CD14-positive monocyte (primary cell): ENCODE measurements at regions not wholly inside any gene's neighbourhood (a gene's known extent, or its start where the extent isn't known, plus 50 kb on each side); places are given as distances from the start of the nearest gene placed in this dataset.

Experiments used
- DNase-seq, 3 donors: peaks; one replicate each; pipeline ENCODE4 v3.0.0-alpha.2; 2011 to 2022
- H2AFZ ChIP-seq: 2 replicates; pipeline ENCODE4 v1.6.0; 2012; ENCODE audit warnings: mild to moderate bottlenecking, low read depth, low read length, inconsistent platforms; ENCODE audit not compliant: insufficient read depth, poor library complexity, severe bottlenecking
- H3K27ac ChIP-seq, 2 donors: 1 replicate in 1 of 2; 2 replicates in 1 of 2; pipeline ENCODE4 v1.5.1; 2012 to 2013; ENCODE audit warnings: low read length in 2 of 2, control low read depth in 1 of 2, inconsistent platforms in 1 of 2, low read depth in 1 of 2, mild to moderate bottlenecking in 1 of 2
- H3K27me3 ChIP-seq, 2 donors: one replicate each; pipeline versions ENCODE4 v1.6.0 to v1.6.1; 2011 to 2013; ENCODE audit warnings: low read length in 2 of 2; ENCODE audit not compliant: control insufficient read depth in 2 of 2, insufficient read depth in 2 of 2
- H3K36me3 ChIP-seq, 2 donors: replicated peaks in 1 of 2; 1 replicate in 1 of 2; 2 replicates in 1 of 2; pipeline versions ENCODE4 v1.5.1 to v1.6.1; 2012 to 2013; ENCODE audit warnings: low read length in 2 of 2, control low read depth in 1 of 2, inconsistent platforms in 1 of 2, mild to moderate bottlenecking in 1 of 2; ENCODE audit not compliant: insufficient read depth in 2 of 2, control insufficient read depth in 1 of 2
- H3K4me1 ChIP-seq, 2 donors: 1 replicate in 1 of 2; 2 replicates in 1 of 2; pipeline versions ENCODE4 v1.5.1 to v1.6.1; 2012 to 2013; ENCODE audit warnings: low read length in 2 of 2, control low read depth in 1 of 2, inconsistent platforms in 1 of 2, mild to moderate bottlenecking in 1 of 2, moderate library complexity in 1 of 2; ENCODE audit not compliant: insufficient read depth in 2 of 2, control insufficient read depth in 1 of 2
- H3K4me2 ChIP-seq: replicated peaks from 2 replicates; pipeline ENCODE3; 2012; ENCODE audit warnings: low read length, moderate library complexity, mild to moderate bottlenecking; ENCODE audit not compliant: poor library complexity, severe bottlenecking; ENCODE audit errors: extremely low read depth
- H3K4me3 ChIP-seq, 3 experiments: fragments of 200-600 bp in 1 of 3; sonication (generic) in 1 of 3; replicated peaks in 1 of 3; 1 replicate in 2 of 3; 2 replicates in 1 of 3; pipeline ENCODE4 v1.5.1; 2011 to 2013; ENCODE audit warnings: low read length in 3 of 3, mild to moderate bottlenecking in 3 of 3, control low read depth in 2 of 3, low read depth in 2 of 3, inconsistent platforms in 1 of 3, moderate library complexity in 1 of 3
- H3K79me2 ChIP-seq: 2 replicates; pipeline ENCODE4 v1.6.0; 2012; ENCODE audit warnings: mild to moderate bottlenecking, control low read depth, inconsistent platforms, low read length, moderate library complexity; ENCODE audit not compliant: insufficient read depth
- H3K9ac ChIP-seq: 2 replicates; pipeline ENCODE4 v1.6.0; 2017; ENCODE audit warnings: low read length, mild to moderate bottlenecking; ENCODE audit not compliant: insufficient read depth, poor library complexity, severe bottlenecking
- H3K9me3 ChIP-seq, 2 donors: replicated peaks in 1 of 2; 1 replicate in 1 of 2; 2 replicates in 1 of 2; pipeline versions ENCODE4 v1.5.1 to v1.6.1; 2012 to 2013; ENCODE audit warnings: low read length in 2 of 2, control low read depth in 1 of 2; ENCODE audit not compliant: control insufficient read depth in 1 of 2, insufficient read depth in 1 of 2
- H4K20me1 ChIP-seq: 2 replicates; pipeline ENCODE4 v1.6.0; 2012; ENCODE audit warnings: mild to moderate bottlenecking, low read length, control low read depth, moderate library complexity; ENCODE audit not compliant: insufficient read depth
- H3K27ac Mint-ChIP-seq, 7 donors: one replicate each; pipeline ENCODE4 v1.8.0; 2020; ENCODE audit warnings: mild to moderate bottlenecking in 7 of 7, mixed read lengths in 7 of 7, moderate library complexity in 6 of 7, inconsistent platforms in 2 of 7
- H3K27me3 Mint-ChIP-seq, 3 donors: one replicate each; pipeline ENCODE4 v1.8.0; 2021 to 2022; ENCODE audit warnings: low read depth in 3 of 3, mild to moderate bottlenecking in 3 of 3, mixed read lengths in 3 of 3, moderate library complexity in 3 of 3, inconsistent platforms in 1 of 3
- H3K36me3 Mint-ChIP-seq, 2 donors: one replicate each; pipeline ENCODE4 v1.8.0; 2020; ENCODE audit warnings: mixed read lengths in 2 of 2, inconsistent platforms in 1 of 2, mild to moderate bottlenecking in 1 of 2
- H3K4me1 Mint-ChIP-seq: one replicate; pipeline ENCODE4 v1.8.0; 2020; ENCODE audit warnings: mild to moderate bottlenecking, mixed read lengths
- H3K4me3 Mint-ChIP-seq, 2 donors: one replicate each; pipeline ENCODE4 v1.8.0; 2020; ENCODE audit warnings: mild to moderate bottlenecking in 2 of 2, mixed read lengths in 2 of 2, moderate library complexity in 1 of 2
- H3K9me3 Mint-ChIP-seq, 7 donors: one replicate each; pipeline ENCODE4 v1.8.0; 2020 to 2022; ENCODE audit warnings: mixed read lengths in 7 of 7, mild to moderate bottlenecking in 6 of 7, moderate library complexity in 6 of 7, inconsistent platforms in 2 of 7
- CTCF ChIP-seq: fragments of 200-600 bp; IDR thresholded peaks from one replicate; pipeline ENCODE4 v1.8.0; 2022; ENCODE audit warnings: antibody characterized with exemption, mild to moderate bottlenecking
- WGBS: methylation state at CpG from one replicate; pipeline ENCODE4 v1.1.5; 2013; ENCODE audit warnings: missing lambda C conversion rate; ENCODE audit not compliant: insufficient coverage; 5-methylcytosine and 5-hydroxymethylcytosine counted together
- intact Hi-C, 2 donors: fragments of 100-400 bp; cut with micrococcal nuclease; formaldehyde crosslinking; loops; one replicate each; pipeline versions ENCODE4 v1.15.0 to v1.15.1; 2023

GRCh38 chr22:48254311-48254873 is 1491.9 kb downstream of the TBC1D22A start:
- Histone ChIP-seq H3K27me3 (no peaks in the 10 kb centered on the region), H3K79me2 (no peaks in the 10 kb centered on the region), H3K4me2 (no peak overlapping the region), H3K4me1 (no peaks in the 10 kb centered on the region), H3K4me3 (no peak overlapping the region), H4K20me1 (no peaks in the 10 kb centered on the region), H2AFZ (no peak overlapping the region), H3K9ac (no peak overlapping the region), H3K9me3 (no peaks in the 10 kb centered on the region), H3K36me3 (no peaks in the 10 kb centered on the region), H3K27ac (no peak overlapping the region)
- Mint-ChIP-seq H3K27ac (peak overlapping the region in 1 of 7 donors; percentile 38), H3K36me3 (no peaks in the 10 kb centered on the region), H3K9me3 (peaks cover 0 to 3% (median 0%) of the 10 kb centered on the region in 7 donors), H3K4me3 (no peak overlapping the region), H3K4me1 (peaks cover 4% of the 10 kb centered on the region), H3K27me3 (peaks cover 6 to 17% (median 9%) of the 10 kb centered on the region in 3 donors)
- no peak for TF ChIP-seq CTCF
- WGBS: 6% methylated on average over 3 of the region's 13 CpGs
- no peak for DNase-seq
- intact Hi-C loops: no loop called here

- no peak overlapping the region for H3K27ac ChIP-seq
- peaks cover 5 to 17% (median 9%) of the 10 kb centered on the region in 3 donors for H3K27me3 Mint-ChIP-seq
- intact Hi-C loops: no loop called here
- H2AFZ ChIP-seq: no peak overlapping the region
- WGBS: no CpG with 5 or more reads among the region's 6 CpGs
- no peak overlapping the region for H3K4me2 ChIP-seq
- no peaks in the 10 kb centered on the region for H3K27me3 ChIP-seq
- no peaks in the 10 kb centered on the region for H3K79me2 ChIP-seq
- TF ChIP-seq CTCF: no peak
- H3K4me3 ChIP-seq: no peak overlapping the region
- no peaks in the 10 kb centered on the region for H3K9me3 Mint-ChIP-seq
- H3K4me1 Mint-ChIP-seq: peaks cover 4% of the 10 kb centered on the region
- no peak overlapping the region for H3K4me3 Mint-ChIP-seq
- no peaks in the 10 kb centered on the region for H3K36me3 ChIP-seq
- no peaks in the 10 kb centered on the region for H4K20me1 ChIP-seq
- H3K9ac ChIP-seq: no peak overlapping the region
- no peaks in the 10 kb centered on the region for H3K4me1 ChIP-seq
- no peaks in the 10 kb centered on the region for H3K9me3 ChIP-seq
- no peak overlapping the region for H3K27ac Mint-ChIP-seq
- DNase-seq: no peak
- H3K36me3 Mint-ChIP-seq: no peaks in the 10 kb centered on the region
These were observed 1491.1 kb downstream of the TBC1D22A start for GRCh38 chr22:48253573-48253972.
